Neural progenitor cell (in vitro differentiated cells): ENCODE measurements at regions not wholly inside any gene's neighbourhood (a gene's known extent, or its start where the extent isn't known, plus 50 kb on each side); places are given as distances from the start of the nearest gene placed in this dataset.
"Not testable (repeated sequence)": the region's sequence is repeated elsewhere in the genome, so short reads cannot be mapped to it uniquely, and the experiment has no call there.

Experiments
- CTCF ChIP-seq: fragments of 200-600 bp; sonication (generic); IDR thresholded peaks from 2 replicates; pipeline ENCODE4 v1.5.1; 2017; ENCODE audit warnings: antibody characterized with exemption, mild to moderate bottlenecking
- EZH2 ChIP-seq: fragments of 200-600 bp; sonication (generic); IDR thresholded peaks from 2 replicates; pipeline ENCODE4 v1.6.1; 2017; ENCODE audit warnings: antibody characterized with exemption, mild to moderate bottlenecking, moderate library complexity
- EZH2phosphoT487 ChIP-seq: fragments of 200-600 bp; sonication (generic); IDR thresholded peaks from 2 replicates; pipeline ENCODE4 v1.6.1; 2017; ENCODE audit warnings: antibody characterized with exemption

GRCh38 chr4:128741748-128742147, 67.8 kb upstream of the JADE1 start:
- TF ChIP-seq CTCF, EZH2phosphoT487, EZH2: not testable (repeated sequence)
